ENCODE measurements at regions not wholly inside any gene's neighbourhood (a gene's known extent, or its start where the extent isn't known, plus 50 kb on each side); places are given as distances from the start of the nearest gene placed in this dataset.

- 81% methylated on average over 3 of the region's 3 CpGs for WGBS (ENCODE audit: low lambda C conversion rate, missing lambda C conversion rate)
- TF ChIP-seq EZH2phosphoT487 (IDR thresholded peaks at IDR 0.05; ENCODE audit: low read depth, severe bottlenecking, unreplicated experiment) = no peak
- no peak for TF ChIP-seq CTCF (IDR thresholded peaks at IDR 0.05; ENCODE audit: poor library complexity)
- TF ChIP-seq EZH2 (IDR thresholded peaks at IDR 0.05; ENCODE audit: borderline replicate concordance) = no peak
Measured at GRCh38 chr2:129091620-129092019, 773.0 kb upstream of the HS6ST1 start.

GRCh38 chr2:129092956-129093355 is 774.3 kb upstream of the HS6ST1 start:
- no peaks in the 10 kb centered on the region for H3K4me1 ChIP-seq (ENCODE audit: insufficient read depth)
- H3K27me3 ChIP-seq = no peaks in the 10 kb centered on the region
- no peaks in the 10 kb centered on the region for H4K20me1 ChIP-seq (ENCODE audit: insufficient read depth, poor library complexity, severe bottlenecking)
- no peak overlapping the region for H2AFZ ChIP-seq
- no peaks in the 10 kb centered on the region for H3K9me2 ChIP-seq (replicated peaks; ENCODE audit: insufficient read depth)
- no peaks in the 10 kb centered on the region for H3K79me2 ChIP-seq
- no peaks in the 10 kb centered on the region for H3K9me3 ChIP-seq (ENCODE audit: low read depth)
- 89% methylated on average over 5 of the region's 5 CpGs for WGBS (ENCODE audit: low lambda C conversion rate, missing lambda C conversion rate)
- no peak for DNase-seq (ENCODE audit: low spot score)
- no peak overlapping the region for H3K4me3 ChIP-seq
- TF ChIP-seq EZH2phosphoT487 (IDR thresholded peaks at IDR 0.05; ENCODE audit: low read depth, severe bottlenecking, unreplicated experiment) = no peak
- no peak for TF ChIP-seq EZH2 (IDR thresholded peaks at IDR 0.05; ENCODE audit: borderline replicate concordance)
- TF ChIP-seq CTCF (IDR thresholded peaks at IDR 0.05; ENCODE audit: poor library complexity) = no peak
- no peaks in the 10 kb centered on the region for H3K36me3 ChIP-seq (replicated peaks; ENCODE audit: insufficient read depth, low read depth)
- no peak overlapping the region for H3K27ac ChIP-seq
- no peak overlapping the region for H3K4me2 ChIP-seq

More at GRCh38 chr2:129091620-129092019, 773.0 kb upstream of the HS6ST1 start:
- Histone ChIP-seq H3K79me2 (no peaks in the 10 kb centered on the region), H3K27ac (no peak overlapping the region), H3K9me2 (replicated peaks; ENCODE audit: insufficient read depth) (no peaks in the 10 kb centered on the region), H2AFZ (no peak overlapping the region), H4K20me1 (ENCODE audit: insufficient read depth, poor library complexity, severe bottlenecking) (no peaks in the 10 kb centered on the region), H3K4me3 (no peak overlapping the region), H3K9me3 (ENCODE audit: low read depth) (no peaks in the 10 kb centered on the region), H3K4me1 (ENCODE audit: insufficient read depth) (no peaks in the 10 kb centered on the region), H3K36me3 (replicated peaks; ENCODE audit: insufficient read depth, low read depth) (no peaks in the 10 kb centered on the region), H3K27me3 (no peaks in the 10 kb centered on the region), H3K4me2 (no peak overlapping the region)
- no peak for DNase-seq (ENCODE audit: low spot score)

GRCh38 chr2:129101186-129101585 is 782.5 kb upstream of the HS6ST1 start:
- TF ChIP-seq CTCF (IDR thresholded peaks at IDR 0.05; ENCODE audit: poor library complexity) = no peak
- Histone ChIP-seq H3K36me3 (replicated peaks; ENCODE audit: insufficient read depth, low read depth) (no peaks in the 10 kb centered on the region), H3K4me1 (ENCODE audit: insufficient read depth) (no peaks in the 10 kb centered on the region), H3K4me2 (no peak overlapping the region), H3K27me3 (no peaks in the 10 kb centered on the region), H3K9me3 (ENCODE audit: low read depth) (no peaks in the 10 kb centered on the region), H3K27ac (no peak overlapping the region), H3K79me2 (no peaks in the 10 kb centered on the region), H4K20me1 (ENCODE audit: insufficient read depth, poor library complexity, severe bottlenecking) (no peaks in the 10 kb centered on the region), H3K9me2 (replicated peaks; ENCODE audit: insufficient read depth) (no peaks in the 10 kb centered on the region), H3K4me3 (no peak overlapping the region), H2AFZ (no peak overlapping the region)
- WGBS (ENCODE audit: low lambda C conversion rate, missing lambda C conversion rate) = 76% methylated on average over 2 of the region's 2 CpGs
- DNase-seq (ENCODE audit: low spot score) = no peak
